Kidney tubule cell (primary cell): ENCODE measurements at regions not wholly inside any gene's neighbourhood (a gene's known extent, or its start where the extent isn't known, plus 50 kb on each side); places are given as distances from the start of the nearest gene placed in this dataset.

Experiments
- DNase-seq: peaks from one replicate; pipeline ENCODE4 v3.0.0-alpha.2; 2018; ENCODE audit warnings: low spot score

- no peak for DNase-seq
Observed at GRCh38 chr12:123041042-123041531, 60.6 kb downstream of the ARL6IP4 start.

GRCh38 chr12:123040106-123040505 is 59.6 kb downstream of the ARL6IP4 start:
- DNase-seq = no peak

- DNase-seq = no peak
Observed at GRCh38 chr12:123038966-123039365, 58.5 kb downstream of the ARL6IP4 start.

GRCh38 chr12:123038486-123038885 is 58.0 kb downstream of the ARL6IP4 start:
- no peak for DNase-seq

- no peak for DNase-seq
Observed at GRCh38 chr12:123037791-123038190, 57.3 kb downstream of the ARL6IP4 start.

GRCh38 chr12:123036466-123037285 is 56.2 kb downstream of the ARL6IP4 start:
- DNase-seq = no peak

- DNase-seq = no peak
Observed at GRCh38 chr12:123035841-123036240, 55.4 kb downstream of the ARL6IP4 start.

- DNase-seq = peak; percentile 86
Observed at GRCh38 chr12:123034865-123035264, 54.4 kb downstream of the ARL6IP4 start.

- DNase-seq = no peak
Observed at GRCh38 chr12:123034022-123034541, 53.6 kb downstream of the ARL6IP4 start.

GRCh38 chr12:123033392-123034021 is 53.0 kb downstream of the ARL6IP4 start:
- DNase-seq = no peak

- no peak for DNase-seq
Observed at GRCh38 chr12:123032736-123033391, 52.4 kb downstream of the ARL6IP4 start.
